22Rv1 (cell line): ENCODE measurements at regions not wholly inside any gene's neighbourhood (a gene's known extent, or its start where the extent isn't known, plus 50 kb on each side); places are given as distances from the start of the nearest gene placed in this dataset.

Experiments used
- H3K27ac ChIP-seq: fragments of 450-650 bp; 2 replicates; pipeline ENCODE4 v1.5.1; 2017
- CTCF ChIP-seq: fragments of 450-650 bp; IDR thresholded peaks from 2 replicates; pipeline ENCODE4 v1.5.1; 2017; ENCODE audit warnings: mild to moderate bottlenecking
- ZFX ChIP-seq: fragments of 450-650 bp; IDR thresholded peaks from 2 replicates; pipeline ENCODE4 v1.6.1; 2017; ENCODE audit warnings: antibody characterized with exemption, borderline replicate concordance

GRCh38 chr6:50217841-50218240 lies 168.1 kb upstream of the DEFB112 start:
- H3K27ac ChIP-seq: no peak overlapping the region
- no peak for TF ChIP-seq CTCF
- no peak for TF ChIP-seq ZFX

GRCh38 chr6:50236164-50236563 lies 186.4 kb upstream of the DEFB112 start:
- H3K27ac ChIP-seq: no peak overlapping the region
- TF ChIP-seq CTCF: no peak
- no peak for TF ChIP-seq ZFX

- TF ChIP-seq CTCF: no peak
- no peak for TF ChIP-seq ZFX
Measured at GRCh38 chr6:50239853-50240252, 190.1 kb upstream of the DEFB112 start.

GRCh38 chr6:50240986-50241385 lies 191.3 kb upstream of the DEFB112 start:
- TF ChIP-seq CTCF (no peak), ZFX (no peak)
- H3K27ac ChIP-seq: no peak overlapping the region

More at GRCh38 chr6:50239853-50240252, 190.1 kb upstream of the DEFB112 start:
- no peak overlapping the region for H3K27ac ChIP-seq

- TF ChIP-seq ZFX (no peak), CTCF (no peak)
- no peak overlapping the region for H3K27ac ChIP-seq
Measured at GRCh38 chr6:50249493-50249892, 199.8 kb upstream of the DEFB112 start.

- no peak for TF ChIP-seq CTCF
- no peak for TF ChIP-seq ZFX
- no peak overlapping the region for H3K27ac ChIP-seq
Measured at GRCh38 chr6:50257322-50257721, 207.6 kb upstream of the DEFB112 start.

GRCh38 chr6:50259903-50260302 lies 210.2 kb upstream of the DEFB112 start:
- no peak for TF ChIP-seq ZFX
- no peak overlapping the region for H3K27ac ChIP-seq

GRCh38 chr6:50264995-50265571 lies 215.4 kb upstream of the DEFB112 start:
- TF ChIP-seq ZFX (no peak), CTCF (peak; percentile 77)
- H3K27ac ChIP-seq: no peak overlapping the region
